HUES6 (cell line): ENCODE measurements at regions not wholly inside any gene's neighbourhood (a gene's known extent, or its start where the extent isn't known, plus 50 kb on each side); places are given as distances from the start of the nearest gene placed in this dataset.

Source experiments
- H3K27ac ChIP-seq: 2 replicates; pipeline ENCODE4 v1.7.0; 2013; ENCODE audit warnings: low read depth, mild to moderate bottlenecking, low read length, inconsistent platforms
- H3K27me3 ChIP-seq: 2 replicates; pipeline ENCODE4 v1.6.1; 2013; ENCODE audit warnings: low read length; ENCODE audit not compliant: control insufficient read depth, insufficient read depth
- H3K36me3 ChIP-seq: 2 replicates; pipeline ENCODE4 v1.6.1; 2013; ENCODE audit warnings: low read length; ENCODE audit not compliant: control insufficient read depth, insufficient read depth
- H3K4me1 ChIP-seq: 2 replicates; pipeline ENCODE4 v1.6.1; 2013; ENCODE audit warnings: low read length; ENCODE audit not compliant: control insufficient read depth, insufficient read depth
- H3K4me3 ChIP-seq: 2 replicates; pipeline ENCODE4 v1.5.1; 2013; ENCODE audit warnings: low read depth, low read length
- H3K9ac ChIP-seq: one replicate; pipeline ENCODE4 v1.6.1; 2013; ENCODE audit warnings: mild to moderate bottlenecking, low read length
- H3K9me3 ChIP-seq: 2 replicates; pipeline ENCODE4 v1.6.1; 2013; ENCODE audit warnings: low read depth, low read length; ENCODE audit not compliant: control insufficient read depth, insufficient read depth

GRCh38 chr9:30677221-30677620 is 1707.2 kb upstream of the ACO1 start:
- Histone ChIP-seq H3K4me1 (no peaks in the 10 kb centered on the region), H3K9me3 (no peaks in the 10 kb centered on the region), H3K36me3 (no peaks in the 10 kb centered on the region), H3K27me3 (no peaks in the 10 kb centered on the region), H3K4me3 (no peak overlapping the region), H3K27ac (no peak overlapping the region), H3K9ac (no peak overlapping the region)

- Histone ChIP-seq H3K27me3 (no peaks in the 10 kb centered on the region), H3K9ac (no peak overlapping the region), H3K4me3 (no peak overlapping the region), H3K9me3 (0 out of 2 replicates have a peak, but pooled peaks cover 6% of the 10 kb centered on the region), H3K36me3 (no peaks in the 10 kb centered on the region), H3K4me1 (no peaks in the 10 kb centered on the region), H3K27ac (no peak overlapping the region)
These were observed 1695.6 kb upstream of the ACO1 start for GRCh38 chr9:30688801-30689200.

- Histone ChIP-seq H3K27me3 (no peaks in the 10 kb centered on the region), H3K27ac (no peak overlapping the region), H3K4me3 (no peak overlapping the region)
These were observed 1686.5 kb upstream of the ACO1 start for GRCh38 chr9:30697958-30698357.

GRCh38 chr9:30711591-30711990 is 1672.9 kb upstream of the ACO1 start:
- Histone ChIP-seq H3K36me3 (no peaks in the 10 kb centered on the region), H3K4me3 (no peak overlapping the region), H3K9me3 (no peaks in the 10 kb centered on the region)

More at GRCh38 chr9:30697958-30698357, 1686.5 kb upstream of the ACO1 start:
- H3K4me1 ChIP-seq = no peaks in the 10 kb centered on the region
- no peak overlapping the region for H3K9ac ChIP-seq
- no peaks in the 10 kb centered on the region for H3K9me3 ChIP-seq
- H3K36me3 ChIP-seq = no peaks in the 10 kb centered on the region

GRCh38 chr9:30713243-30713642 is 1671.2 kb upstream of the ACO1 start:
- no peaks in the 10 kb centered on the region for H3K27me3 ChIP-seq
- H3K36me3 ChIP-seq = no peaks in the 10 kb centered on the region
- H3K4me1 ChIP-seq = no peaks in the 10 kb centered on the region
- no peak overlapping the region for H3K9ac ChIP-seq
- no peaks in the 10 kb centered on the region for H3K9me3 ChIP-seq
- H3K4me3 ChIP-seq = no peak overlapping the region
- H3K27ac ChIP-seq = no peak overlapping the region

More at GRCh38 chr9:30711591-30711990, 1672.9 kb upstream of the ACO1 start:
- Histone ChIP-seq H3K9ac (no peak overlapping the region), H3K4me1 (no peaks in the 10 kb centered on the region), H3K27me3 (no peaks in the 10 kb centered on the region), H3K27ac (no peak overlapping the region)

DNA sequence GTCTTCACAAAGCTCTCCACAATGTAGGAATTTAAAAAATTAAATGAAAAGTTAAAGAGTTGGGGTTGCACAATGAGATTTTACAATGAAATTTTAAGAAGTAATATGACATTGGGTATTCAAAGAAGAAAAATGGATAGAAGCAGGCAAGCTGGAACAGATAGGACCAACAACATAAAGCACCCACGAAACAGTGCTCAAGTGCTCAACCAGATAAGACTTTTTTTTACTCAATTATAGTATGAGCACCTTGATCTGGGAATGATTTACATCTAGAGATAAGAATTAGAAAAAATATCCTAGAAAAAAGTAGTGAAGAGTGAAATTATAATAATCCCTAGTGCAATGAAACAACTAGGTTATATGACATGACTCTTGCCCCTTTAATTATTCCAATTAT is 1670.1 kb upstream of the ACO1 start:
- Histone ChIP-seq H3K27me3 (no peaks in the 10 kb centered on the region), H3K4me3 (no peak overlapping the region), H3K27ac (no peak overlapping the region), H3K9ac (no peak overlapping the region), H3K4me1 (no peaks in the 10 kb centered on the region), H3K36me3 (no peaks in the 10 kb centered on the region), H3K9me3 (no peaks in the 10 kb centered on the region)

GRCh38 chr9:30718483-30718882 is 1666.0 kb upstream of the ACO1 start:
- Histone ChIP-seq H3K9me3 (no peaks in the 10 kb centered on the region), H3K9ac (no peak overlapping the region), H3K27me3 (no peaks in the 10 kb centered on the region), H3K36me3 (no peaks in the 10 kb centered on the region), H3K27ac (no peak overlapping the region), H3K4me3 (no peak overlapping the region), H3K4me1 (0 out of 2 replicates have a peak, but pooled peaks cover 3% of the 10 kb centered on the region)

DNA sequence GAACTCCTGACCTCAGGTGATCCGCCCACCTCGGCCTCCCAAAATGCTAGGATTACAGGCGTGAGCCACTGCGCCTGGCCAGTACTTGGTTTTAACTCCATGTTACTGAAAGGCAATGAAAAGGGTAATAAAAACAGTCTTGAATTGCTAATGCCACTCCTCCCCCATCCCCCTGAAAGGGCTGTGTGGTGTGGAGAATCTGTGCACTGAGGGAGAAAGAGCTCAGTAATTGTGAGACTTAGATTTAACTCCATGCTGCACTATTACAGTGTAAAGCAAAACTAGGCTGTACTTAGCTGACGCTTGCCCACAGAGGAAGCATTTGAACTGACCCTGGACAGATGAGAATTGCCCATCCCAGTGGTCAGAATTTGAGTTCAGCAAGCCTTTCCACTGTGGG is 1662.4 kb upstream of the ACO1 start:
- H3K36me3 ChIP-seq = no peaks in the 10 kb centered on the region

DNA sequence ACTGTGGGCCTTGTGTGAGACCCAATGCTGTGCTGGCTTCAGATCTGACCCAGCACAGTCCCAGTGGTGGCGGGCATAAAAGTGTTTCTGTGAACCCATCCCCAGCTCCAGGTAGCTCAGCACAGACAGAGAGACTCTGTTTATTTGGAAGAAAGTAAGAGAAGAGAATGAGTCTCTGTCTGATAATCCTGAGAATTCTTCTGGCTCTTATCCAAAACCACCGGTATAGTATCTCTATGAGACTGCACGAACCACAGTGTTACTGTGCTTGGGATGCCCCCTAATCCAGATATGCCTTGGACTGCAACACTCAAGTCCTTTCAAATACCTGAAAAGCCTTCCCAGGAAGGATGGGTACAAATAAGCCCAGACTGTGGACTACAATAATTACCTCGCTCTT is 1660.8 kb upstream of the ACO1 start:
- Histone ChIP-seq H3K4me3 (no peak overlapping the region), H3K9me3 (no peaks in the 10 kb centered on the region), H3K27me3 (no peaks in the 10 kb centered on the region), H3K4me1 (0 out of 2 replicates have a peak, but pooled peaks cover 3% of the 10 kb centered on the region), H3K9ac (no peak overlapping the region), H3K27ac (no peak overlapping the region), H3K36me3 (no peaks in the 10 kb centered on the region)

More for the DNA sequence above, 1662.4 kb upstream of the ACO1 start:
- H3K9me3 ChIP-seq = no peaks in the 10 kb centered on the region
- H3K4me3 ChIP-seq = no peak overlapping the region
- 0 out of 2 replicates have a peak, but pooled peaks cover 3% of the 10 kb centered on the region for H3K4me1 ChIP-seq
- no peaks in the 10 kb centered on the region for H3K27me3 ChIP-seq
- H3K9ac ChIP-seq = no peak overlapping the region
- H3K27ac ChIP-seq = no peak overlapping the region

DNA sequence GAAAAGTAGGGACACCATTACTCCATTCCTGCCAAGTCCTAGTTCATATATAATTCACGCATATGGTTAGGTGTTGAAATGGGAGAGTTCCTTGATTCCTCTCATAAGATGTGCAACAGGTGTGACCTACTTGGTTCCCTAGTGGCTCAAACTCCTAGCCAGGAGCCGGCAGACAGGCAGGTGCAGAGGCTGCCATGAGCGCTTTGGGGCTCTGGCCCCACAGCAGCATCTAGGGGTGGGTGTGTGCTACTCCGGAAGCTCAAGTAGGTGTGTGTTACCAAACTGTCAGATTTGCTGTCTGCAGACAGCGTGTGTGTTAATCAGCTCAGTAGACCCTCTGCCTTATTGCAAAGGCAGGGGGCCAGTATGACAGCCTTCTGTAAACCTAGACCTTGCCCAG is 1652.4 kb upstream of the ACO1 start:
- Histone ChIP-seq H3K9me3 (no peaks in the 10 kb centered on the region), H3K4me3 (no peak overlapping the region), H3K36me3 (no peaks in the 10 kb centered on the region), H3K9ac (no peak overlapping the region), H3K4me1 (no peaks in the 10 kb centered on the region), H3K27me3 (no peaks in the 10 kb centered on the region), H3K27ac (no peak overlapping the region)

GRCh38 chr9:30744871-30745270 is 1639.6 kb upstream of the ACO1 start:
- Histone ChIP-seq H3K4me3 (no peak overlapping the region), H3K27ac (no peak overlapping the region), H3K4me1 (no peaks in the 10 kb centered on the region), H3K9ac (no peak overlapping the region), H3K9me3 (no peaks in the 10 kb centered on the region), H3K27me3 (no peaks in the 10 kb centered on the region), H3K36me3 (no peaks in the 10 kb centered on the region)

- H3K9ac ChIP-seq = no peak overlapping the region
- H3K4me3 ChIP-seq = no peak overlapping the region
- no peaks in the 10 kb centered on the region for H3K9me3 ChIP-seq
- no peak overlapping the region for H3K27ac ChIP-seq
- no peaks in the 10 kb centered on the region for H3K27me3 ChIP-seq
- no peaks in the 10 kb centered on the region for H3K4me1 ChIP-seq
- H3K36me3 ChIP-seq = no peaks in the 10 kb centered on the region
These were observed 1637.9 kb upstream of the ACO1 start for GRCh38 chr9:30746589-30746988.
